HCT116 (cell line): ENCODE measurements at regions not wholly inside any gene's neighbourhood (a gene's known extent, or its start where the extent isn't known, plus 50 kb on each side); places are given as distances from the start of the nearest gene placed in this dataset.

ENCODE experiments used
- ATAC-seq: fragments of 200-7000 bp; cut with Tn5 transposase; 2 replicates; pipeline ENCODE4 v1.9.1; 2020; ENCODE audit warnings: mild to moderate bottlenecking, moderate library complexity
- BruUV-seq: library from RNA; stranded (reverse); fragments of 400-500 nt; replicated peaks from 2 replicates; lab custom pipeline; 2021; lab: Mats Ljungman, UMichigan
- CTCF ChIA-PET: fragments of 300-600 bp; sonication (Branson Sonifier 250); formaldehyde crosslinking; loops from one replicate; lab custom pipeline; 2021; ENCODE audit warnings: antibody characterized with exemption; lab: Charles Lee
- POLR2A ChIA-PET: fragments of 300-600, 350-600 bp; sonication (Branson Sonifier 250); formaldehyde crosslinking; loops from one replicate; lab custom pipeline; 2021; ENCODE audit warnings: antibody characterized with exemption; lab: Charles Lee
- RAD21 ChIA-PET, 2 experiments: fragments of 300-600 bp; sonication (Branson Sonifier 250); formaldehyde crosslinking; loops; one replicate each; lab custom pipeline; 2023; ENCODE audit warnings: low total read pairs in 2 of 2; ENCODE audit not compliant: uncharacterized antibody in 2 of 2, unreplicated experiment in 2 of 2, low non-redundant PET in 1 of 2; lab: Charles Lee
- DNase-seq: peaks from one replicate; pipeline ENCODE4 v3.0.0-alpha.2; 2010; ENCODE audit warnings: low read depth, low spot score
- H2AFZ ChIP-seq: fragments of 200-600 bp; shearing (Covaris generic), sonication (generic); 2 replicates; pipeline ENCODE4 v1.6.1; 2017; ENCODE audit warnings: low read depth, mixed run types, mixed read lengths, antibody characterized with exemption, low read length; ENCODE audit not compliant: poor library complexity, severe bottlenecking
- H3K27ac ChIP-seq: 2 replicates; pipeline ENCODE4 v1.5.1; 2012; ENCODE audit warnings: low read depth, low read length
- H3K27me3 ChIP-seq: fragments of 200-600 bp; sonication (generic); 2 replicates; pipeline ENCODE4 v1.6.1; 2016; ENCODE audit warnings: mixed run types, low read length, mixed read lengths; ENCODE audit not compliant: insufficient read depth
- H3K36me3 ChIP-seq, 2 experiments: fragments of 200-500 bp in 1 of 2; fragments of 200-600 bp in 1 of 2; sonication (Bioruptor generic) in 1 of 2; sonication (generic) in 1 of 2; 2 replicates each; pipeline versions ENCODE4 v1.5.1 to v1.6.1; 2014 to 2016; ENCODE audit warnings: low read length in 2 of 2, inconsistent platforms in 1 of 2, mixed read lengths in 1 of 2, mixed run types in 1 of 2; ENCODE audit not compliant: insufficient read depth in 2 of 2, control insufficient read depth in 1 of 2
- H3K4me1 ChIP-seq, 2 experiments: fragments of 200-600 bp in 1 of 2; sonication (generic) in 1 of 2; 2 replicates each; pipeline versions ENCODE4 v1.5.1 to v1.6.1; 2012 to 2017; ENCODE audit warnings: low read length in 2 of 2, inconsistent platforms in 1 of 2, mild to moderate bottlenecking in 1 of 2, mixed read lengths in 1 of 2, mixed run types in 1 of 2, moderate library complexity in 1 of 2; ENCODE audit not compliant: insufficient read depth in 2 of 2, control insufficient read depth in 1 of 2
- H3K4me2 ChIP-seq: fragments of 200-600 bp; sonication (generic); 2 replicates; pipeline ENCODE4 v1.6.1; 2017; ENCODE audit warnings: mixed run types, low read length, mixed read lengths
- H3K4me3 ChIP-seq, 2 experiments: fragments of 200-600 bp in 1 of 2; sonication (generic) in 1 of 2; replicated peaks in 1 of 2; 2 replicates each; pipeline ENCODE4 v1.5.1; 2011 to 2016; ENCODE audit warnings: low read length in 2 of 2, control low read depth in 1 of 2, low read depth in 1 of 2, mild to moderate bottlenecking in 1 of 2, mixed read lengths in 1 of 2, mixed run types in 1 of 2
- H3K79me2 ChIP-seq: fragments of 200-600 bp; sonication (generic); 2 replicates; pipeline ENCODE4 v1.6.1; 2017; ENCODE audit warnings: mild to moderate bottlenecking, mixed run types, low read length, moderate library complexity, mixed read lengths; ENCODE audit not compliant: insufficient read depth
- H3K9ac ChIP-seq: fragments of 200-600 bp; sonication (generic); 2 replicates; pipeline ENCODE4 v1.6.1; 2016; ENCODE audit warnings: low read length, mixed read lengths
- H3K9me2 ChIP-seq: fragments of 200-600 bp; sonication (generic), shearing (Covaris generic); 2 replicates; pipeline ENCODE4 v1.6.1; 2017; ENCODE audit warnings: mixed run types, mild to moderate bottlenecking, moderate library complexity; ENCODE audit not compliant: insufficient read depth
- H3K9me3 ChIP-seq, 2 experiments: fragments of 200-500 bp in 1 of 2; fragments of 200-600 bp in 1 of 2; sonication (Bioruptor generic) in 1 of 2; sonication (generic) in 1 of 2; 2 replicates each; pipeline ENCODE4 v1.6.1; 2014 to 2017; ENCODE audit warnings: low read length in 2 of 2, mixed read lengths in 2 of 2, inconsistent platforms in 1 of 2, low read depth in 1 of 2, mild to moderate bottlenecking in 1 of 2, mixed run types in 1 of 2, moderate library complexity in 1 of 2; ENCODE audit not compliant: control insufficient read depth in 1 of 2, insufficient read depth in 1 of 2
- H4K20me1 ChIP-seq: fragments of 200-600 bp; sonication (generic), shearing (Covaris generic); 2 replicates; pipeline ENCODE4 v1.6.1; 2017; ENCODE audit warnings: mixed run types, mild to moderate bottlenecking, moderate library complexity; ENCODE audit not compliant: insufficient read depth
- EGR1 ChIP-seq: IDR thresholded peaks from 2 replicates; pipeline ENCODE4 v1.6.1; 2012; ENCODE audit warnings: low read depth
- EZH2phosphoT487 ChIP-seq: fragments of 200-600 bp; IDR thresholded peaks from 2 replicates; pipeline ENCODE4 v1.6.1; 2018; ENCODE audit warnings: antibody characterized with exemption, borderline replicate concordance
- FOSL1 ChIP-seq: IDR thresholded peaks from 2 replicates; pipeline ENCODE4 v1.6.1; 2012; ENCODE audit warnings: low read depth
- JUND ChIP-seq: IDR thresholded peaks from 2 replicates; pipeline ENCODE4 v1.6.1; 2012
- RAD21 ChIP-seq: IDR thresholded peaks from 2 replicates; pipeline ENCODE4 v1.6.1; 2012; ENCODE audit warnings: low read depth, mild to moderate bottlenecking
- SIN3A ChIP-seq: IDR thresholded peaks from 2 replicates; pipeline ENCODE4 v1.6.1; 2012; ENCODE audit warnings: low read depth
- SP1 ChIP-seq: IDR thresholded peaks from 2 replicates; pipeline ENCODE4 v1.6.1; 2012; ENCODE audit warnings: low read depth
- SRF ChIP-seq: IDR thresholded peaks from 2 replicates; pipeline ENCODE4 v1.6.1; 2012; ENCODE audit warnings: low read depth
- YY1 ChIP-seq: IDR thresholded peaks from 2 replicates; pipeline ENCODE4 v1.6.1; 2011; ENCODE audit warnings: low read length, low read depth, moderate library complexity, mild to moderate bottlenecking; ENCODE audit not compliant: insufficient replicate concordance; ENCODE audit errors: extremely low read depth
- ZNF274 ChIP-seq: fragments of 200-500 bp; sonication (Bioruptor generic); IDR thresholded peaks from 2 replicates; pipeline ENCODE4 v1.6.1; 2014; ENCODE audit warnings: mild to moderate bottlenecking, low read depth, low read length, inconsistent platforms
- intact Hi-C: fragments of 100-400 bp; cut with micrococcal nuclease; formaldehyde crosslinking; loops from 2 replicates; pipeline ENCODE4 v1.10.0; 2022
- TF ChIP-seq, protein P1 (sequence below): IDR thresholded peaks from 2 replicates; pipeline ENCODE4 v1.6.1; 2012
- TF ChIP-seq, protein P2 (sequence below): IDR thresholded peaks from 2 replicates; pipeline ENCODE4 v1.6.1; 2011; ENCODE audit warnings: mild to moderate bottlenecking, low read length, moderate library complexity; ENCODE audit not compliant: insufficient replicate concordance; ENCODE audit errors: extremely low read depth

GRCh38 chr6:140905724-140906123 is 1227.0 kb upstream of the GJE1 start:
- Histone ChIP-seq H3K9me3 (no peaks in the 10 kb centered on the region; a peak in 1 of 4 replicates), H3K79me2 (no peaks in the 10 kb centered on the region), H3K27ac (no peak overlapping the region), H3K36me3 (no peaks in the 10 kb centered on the region), H4K20me1 (no peaks in the 10 kb centered on the region), H3K27me3 (no peaks in the 10 kb centered on the region), H3K4me1 (no peaks in the 10 kb centered on the region), H3K9me2 (no peaks in the 10 kb centered on the region; the same call in 1 of the 2 replicates), H3K4me3 (no peak overlapping the region), H3K9ac (no peak overlapping the region), H3K4me2 (no peak overlapping the region), H2AFZ (no peak overlapping the region)
- ChIA-PET POLR2A (no interaction called here), CTCF (no interaction called here), RAD21 (no interaction called here)
- BruUV-seq: no TSS peak
- intact Hi-C loops: no loop called here
- DNase-seq (no peak), ATAC-seq (no peak)
- TF ChIP-seq, protein P1, sequence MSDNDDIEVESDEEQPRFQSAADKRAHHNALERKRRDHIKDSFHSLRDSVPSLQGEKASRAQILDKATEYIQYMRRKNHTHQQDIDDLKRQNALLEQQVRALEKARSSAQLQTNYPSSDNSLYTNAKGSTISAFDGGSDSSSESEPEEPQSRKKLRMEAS: no peak
- no peak for TF ChIP-seq SIN3A
- no peak for TF ChIP-seq SP1
- TF ChIP-seq YY1: no peak
- no peak for TF ChIP-seq SRF
- no peak for TF ChIP-seq EGR1
- TF ChIP-seq FOSL1: no peak
- TF ChIP-seq ZNF274: no peak
- TF ChIP-seq RAD21: no peak
- no peak for TF ChIP-seq EZH2phosphoT487
- TF ChIP-seq, protein P2, sequence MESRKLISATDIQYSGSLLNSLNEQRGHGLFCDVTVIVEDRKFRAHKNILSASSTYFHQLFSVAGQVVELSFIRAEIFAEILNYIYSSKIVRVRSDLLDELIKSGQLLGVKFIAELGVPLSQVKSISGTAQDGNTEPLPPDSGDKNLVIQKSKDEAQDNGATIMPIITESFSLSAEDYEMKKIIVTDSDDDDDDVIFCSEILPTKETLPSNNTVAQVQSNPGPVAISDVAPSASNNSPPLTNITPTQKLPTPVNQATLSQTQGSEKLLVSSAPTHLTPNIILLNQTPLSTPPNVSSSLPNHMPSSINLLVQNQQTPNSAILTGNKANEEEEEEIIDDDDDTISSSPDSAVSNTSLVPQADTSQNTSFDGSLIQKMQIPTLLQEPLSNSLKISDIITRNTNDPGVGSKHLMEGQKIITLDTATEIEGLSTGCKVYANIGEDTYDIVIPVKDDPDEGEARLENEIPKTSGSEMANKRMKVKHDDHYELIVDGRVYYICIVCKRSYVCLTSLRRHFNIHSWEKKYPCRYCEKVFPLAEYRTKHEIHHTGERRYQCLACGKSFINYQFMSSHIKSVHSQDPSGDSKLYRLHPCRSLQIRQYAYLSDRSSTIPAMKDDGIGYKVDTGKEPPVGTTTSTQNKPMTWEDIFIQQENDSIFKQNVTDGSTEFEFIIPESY: no peak
- no peak for TF ChIP-seq JUND
